Vagina (tissue), 2 donors: ENCODE measurements at regions not wholly inside any gene's neighbourhood (a gene's known extent, or its start where the extent isn't known, plus 50 kb on each side); places are given as distances from the start of the nearest gene placed in this dataset.

Experiments used
- DNase-seq, 2 donors: peaks; one replicate each; pipeline ENCODE4 v3.0.0-alpha.2; 2017; ENCODE audit errors: extremely low spot score in 2 of 2
- H3K27ac ChIP-seq: fragments of 200-600 bp; sonication (generic); one replicate; pipeline ENCODE4 v1.5.1; 2019
- H3K27me3 ChIP-seq: fragments of 200-600 bp; sonication (generic); one replicate; pipeline ENCODE4 v1.5.1; 2019
- H3K36me3 ChIP-seq, 2 donors: fragments of 200-600 bp; sonication (generic); one replicate each; pipeline ENCODE4 v1.5.1; 2017 to 2019
- H3K4me1 ChIP-seq: fragments of 200-600 bp; sonication (generic); one replicate; pipeline ENCODE4 v1.5.1; 2019
- H3K4me3 ChIP-seq, 2 donors: fragments of 200-600 bp; sonication (generic); 1 replicate in 1 of 2; 2 replicates in 1 of 2; pipeline ENCODE4 v1.5.1; 2016 to 2019
- H3K9me3 ChIP-seq: fragments of 200-600 bp; sonication (generic); one replicate; pipeline ENCODE4 v1.5.1; 2019
- CTCF ChIP-seq, 3 experiments: fragments of 450-650 bp in 2 of 3; fragments of 200-600 bp in 1 of 3; sonication (generic) in 1 of 3; IDR thresholded peaks; one replicate each; pipeline ENCODE4 v1.5.1; 2017 to 2019; ENCODE audit warnings: antibody characterized with exemption in 3 of 3, mild to moderate bottlenecking in 2 of 3, moderate library complexity in 2 of 3
- POLR2A ChIP-seq, 2 donors: fragments of 450-650 bp; IDR thresholded peaks; one replicate each; pipeline ENCODE4 v1.6.1; 2017; ENCODE audit warnings: antibody characterized with exemption in 2 of 2, mild to moderate bottlenecking in 2 of 2, moderate library complexity in 2 of 2
- POLR2AphosphoS5 ChIP-seq, 2 donors: sonication (generic); formaldehyde crosslinking; IDR thresholded peaks; one replicate each; pipeline ENCODE4 v1.9.0; 2017; ENCODE audit warnings: antibody characterized with exemption in 2 of 2, mild to moderate bottlenecking in 2 of 2, low read depth in 1 of 2; ENCODE audit not compliant: insufficient read depth in 1 of 2
- intact Hi-C: fragments of 100-400 bp; cut with DNase I; formaldehyde crosslinking; loops from one replicate; pipeline ENCODE4 v1.15.1; 2023

GRCh38 chr5:105639511-105639910 is 2031.2 kb downstream of the EFNA5 start:
- no peaks in the 10 kb centered on the region for H3K27me3 ChIP-seq
- H3K9me3 ChIP-seq = no peaks in the 10 kb centered on the region
- no peak for TF ChIP-seq POLR2A (IDR thresholded peaks at IDR 0.05)
- TF ChIP-seq POLR2AphosphoS5 (IDR thresholded peaks at IDR 0.05; ENCODE audit: insufficient read depth in 1 of 2, low read depth in 1 of 2) = no peak
- no peak for TF ChIP-seq CTCF (IDR thresholded peaks at IDR 0.05)
- no peak for DNase-seq
- intact Hi-C loops = no loop called here
- H3K27ac ChIP-seq = no peak overlapping the region
- no peaks in the 10 kb centered on the region for H3K36me3 ChIP-seq
- H3K4me1 ChIP-seq = no peaks in the 10 kb centered on the region
- H3K4me3 ChIP-seq = no peak overlapping the region

GRCh38 chr5:105639068-105639467 is 2031.7 kb downstream of the EFNA5 start:
- no peak for DNase-seq
- H3K4me3 ChIP-seq = no peak overlapping the region
- H3K27ac ChIP-seq = no peak overlapping the region
- no peak for TF ChIP-seq POLR2AphosphoS5 (IDR thresholded peaks at IDR 0.05; ENCODE audit: insufficient read depth in 1 of 2, low read depth in 1 of 2)
- no peak for TF ChIP-seq CTCF (IDR thresholded peaks at IDR 0.05)
- TF ChIP-seq POLR2A (IDR thresholded peaks at IDR 0.05) = no peak
- no peaks in the 10 kb centered on the region for H3K4me1 ChIP-seq
- no peaks in the 10 kb centered on the region for H3K9me3 ChIP-seq
- H3K36me3 ChIP-seq = no peaks in the 10 kb centered on the region
- no peaks in the 10 kb centered on the region for H3K27me3 ChIP-seq
- intact Hi-C loops = no loop called here

GRCh38 chr5:105638437-105638836 is 2032.3 kb downstream of the EFNA5 start:
- no peak for DNase-seq
- Histone ChIP-seq H3K27me3 (no peaks in the 10 kb centered on the region), H3K27ac (no peak overlapping the region), H3K4me1 (no peaks in the 10 kb centered on the region), H3K9me3 (no peaks in the 10 kb centered on the region), H3K4me3 (no peak overlapping the region), H3K36me3 (no peaks in the 10 kb centered on the region)
- TF ChIP-seq CTCF (IDR thresholded peaks at IDR 0.05) (no peak), POLR2AphosphoS5 (IDR thresholded peaks at IDR 0.05; ENCODE audit: insufficient read depth in 1 of 2, low read depth in 1 of 2) (no peak), POLR2A (IDR thresholded peaks at IDR 0.05) (no peak)
- intact Hi-C loops = no loop called here

- DNase-seq = no peak
- H3K36me3 ChIP-seq = no peaks in the 10 kb centered on the region
- H3K4me1 ChIP-seq = no peaks in the 10 kb centered on the region
- no peak overlapping the region for H3K27ac ChIP-seq
- intact Hi-C loops = no loop called here
- no peak overlapping the region for H3K4me3 ChIP-seq
- no peak for TF ChIP-seq CTCF (IDR thresholded peaks at IDR 0.05)
- TF ChIP-seq POLR2A (IDR thresholded peaks at IDR 0.05) = no peak
- H3K9me3 ChIP-seq = no peaks in the 10 kb centered on the region
- H3K27me3 ChIP-seq = no peaks in the 10 kb centered on the region
Observed at GRCh38 chr5:105632043-105632442, 2038.7 kb downstream of the EFNA5 start.

GRCh38 chr5:105630803-105631202 is 2039.9 kb downstream of the EFNA5 start:
- H3K4me3 ChIP-seq = no peak overlapping the region
- intact Hi-C loops = no loop called here
- TF ChIP-seq POLR2A (IDR thresholded peaks at IDR 0.05) = no peak
- no peak for TF ChIP-seq POLR2AphosphoS5 (IDR thresholded peaks at IDR 0.05; ENCODE audit: insufficient read depth in 1 of 2, low read depth in 1 of 2)
- no peak for TF ChIP-seq CTCF (IDR thresholded peaks at IDR 0.05)
- H3K27me3 ChIP-seq = no peaks in the 10 kb centered on the region
- H3K36me3 ChIP-seq = no peaks in the 10 kb centered on the region
- DNase-seq = no peak
- no peak overlapping the region for H3K27ac ChIP-seq
- no peaks in the 10 kb centered on the region for H3K9me3 ChIP-seq
- no peaks in the 10 kb centered on the region for H3K4me1 ChIP-seq
